ENCODE measurements at regions not wholly inside any gene's neighbourhood (a gene's known extent, or its start where the extent isn't known, plus 50 kb on each side); places are given as distances from the start of the nearest gene placed in this dataset.
"Not testable (repeated sequence)": the region's sequence is repeated elsewhere in the genome, so short reads cannot be mapped to it uniquely, and the experiment has no call there.

DNA sequence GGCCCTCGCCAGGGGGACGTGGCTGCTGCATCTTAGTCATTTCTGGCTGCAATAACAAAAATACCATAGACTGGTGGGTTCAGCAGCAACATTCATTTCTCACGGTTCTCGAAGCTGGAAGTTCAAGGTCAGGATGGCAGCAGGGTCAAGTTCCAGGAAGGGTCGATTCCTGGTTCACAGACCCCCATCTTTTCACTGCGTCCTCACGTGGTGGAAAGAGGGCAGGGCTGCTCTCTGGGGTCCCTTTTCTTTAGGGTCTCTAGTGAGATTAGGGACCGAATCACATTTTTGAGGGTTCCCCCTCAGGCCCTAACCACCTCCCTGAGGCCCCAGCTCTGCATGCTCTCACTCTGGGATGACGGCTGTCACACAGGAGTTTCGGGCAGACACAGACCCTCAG is 187.5 kb downstream of the TMEM121 start:
- not testable (repeated sequence) for DNase-seq

DNA sequence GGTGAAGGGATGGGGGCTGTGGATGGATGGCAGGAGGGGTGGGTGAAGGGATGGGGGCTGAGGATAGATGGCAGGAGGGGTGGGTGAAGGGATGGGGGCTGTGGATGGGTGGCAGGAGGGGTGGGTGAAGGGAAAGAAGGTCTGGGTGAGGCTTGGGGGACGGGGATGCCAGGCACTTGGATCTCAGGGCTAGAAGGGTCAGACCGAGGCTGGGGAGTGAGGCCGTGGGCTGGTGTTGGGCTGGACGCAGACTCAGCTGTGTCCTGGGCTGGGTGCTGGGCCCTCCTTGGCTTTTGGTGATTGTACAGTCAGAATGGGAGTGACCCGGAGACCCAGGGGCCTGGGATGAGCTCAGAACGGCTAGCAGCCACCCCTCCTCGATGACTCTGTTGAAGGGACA is 192.4 kb downstream of the TMEM121 start:
- not testable (repeated sequence) for DNase-seq

GRCh38 chr14:105720106-105720505 is 193.7 kb downstream of the TMEM121 start:
- DNase-seq: not testable (repeated sequence)

DNA sequence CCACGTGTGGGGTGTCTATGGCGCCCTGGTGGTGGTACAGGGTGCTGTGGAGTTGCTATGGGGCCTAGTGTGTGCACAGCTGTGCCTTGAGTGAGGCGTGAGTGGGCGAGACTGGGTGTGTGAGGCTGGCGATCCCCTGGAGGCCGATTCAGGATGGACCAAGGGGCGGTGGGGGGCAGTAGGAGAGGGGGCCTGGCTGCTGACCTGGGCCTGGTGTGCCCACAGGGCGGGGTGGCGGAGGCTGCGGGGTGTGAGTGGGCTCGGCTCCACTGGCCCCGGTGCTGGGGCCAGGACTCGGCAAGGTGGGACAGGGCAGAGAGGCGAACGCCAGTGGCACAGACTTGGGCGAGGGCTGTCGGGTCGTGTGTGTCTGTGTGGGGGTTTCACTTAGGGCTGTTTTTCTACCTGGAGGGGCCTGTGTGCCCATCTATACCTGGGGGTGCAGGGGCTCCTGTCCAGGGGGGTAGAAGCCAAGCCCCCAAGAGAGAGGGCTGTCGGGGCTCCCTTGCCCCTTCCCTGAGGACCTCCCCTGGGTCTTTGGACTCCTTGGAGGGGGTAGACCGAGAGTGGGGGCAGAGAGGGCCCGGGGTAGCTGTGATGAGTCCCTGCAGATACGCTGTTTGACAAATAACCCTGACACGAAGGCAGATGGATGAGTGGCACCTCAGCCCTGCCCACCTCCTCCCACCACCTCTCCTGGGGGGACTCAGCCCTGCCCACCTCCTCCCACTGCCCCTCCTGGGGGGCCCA is 194.6 kb downstream of the TMEM121 start:
- DNase-seq: not testable (repeated sequence)

- not testable (repeated sequence) for DNase-seq
Observed at GRCh38 chr14:105721602-105721970, 195.2 kb downstream of the TMEM121 start.

- DNase-seq: not testable (repeated sequence)
Observed at GRCh38 chr14:105721996-105722709, 195.8 kb downstream of the TMEM121 start.

GRCh38 chr14:105723271-105723670 is 196.9 kb downstream of the TMEM121 start:
- not testable (repeated sequence) for DNase-seq

GRCh38 chr14:105723776-105724175 is 197.4 kb downstream of the TMEM121 start:
- DNase-seq: not testable (repeated sequence)

DNA sequence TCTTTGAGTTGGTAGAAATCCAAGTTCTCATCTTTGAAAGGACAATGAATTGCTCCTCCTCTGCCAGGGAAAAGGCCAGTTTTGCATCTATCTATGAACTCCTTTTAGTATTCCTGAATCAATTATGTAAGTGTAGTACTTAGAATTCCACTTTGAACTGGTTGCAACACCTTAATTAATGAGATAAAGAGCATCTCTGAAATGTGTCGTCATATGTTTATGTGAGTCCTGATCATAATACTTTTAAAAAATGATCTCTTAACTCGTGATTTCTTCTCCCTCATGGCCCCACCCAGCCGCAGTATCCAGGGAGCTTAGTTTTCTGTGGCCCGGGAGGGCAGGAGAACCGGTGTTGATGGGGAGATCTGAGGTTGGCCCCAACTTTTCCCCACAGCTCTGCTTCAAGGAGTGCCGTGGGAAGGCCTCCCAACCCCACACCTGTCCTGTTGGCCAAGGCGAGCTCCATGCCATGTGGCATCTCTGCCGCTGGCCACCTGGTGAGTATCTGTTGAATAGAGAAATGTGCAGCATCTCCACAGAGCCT is 203.5 kb downstream of the TMEM121 start:
- not testable (repeated sequence) for DNase-seq

DNA sequence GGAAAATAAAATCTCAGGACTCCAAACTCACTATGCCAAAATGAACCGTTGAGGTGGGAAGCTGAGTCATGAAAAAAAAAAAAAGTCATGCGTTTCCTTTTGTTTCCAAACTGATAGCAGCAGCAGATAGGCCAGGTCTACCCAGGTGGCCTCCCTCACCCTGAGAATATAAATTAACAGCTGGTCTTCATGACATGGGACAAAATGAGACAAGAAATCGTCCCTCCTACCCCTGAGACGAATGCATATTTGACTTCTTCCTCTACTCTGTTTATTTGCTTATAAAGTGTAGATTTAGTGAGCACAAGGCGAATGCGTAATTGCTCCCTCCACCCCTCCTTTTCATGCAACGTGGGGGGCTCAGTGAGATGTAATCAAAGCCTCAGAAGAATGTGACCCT is 204.3 kb downstream of the TMEM121 start:
- not testable (repeated sequence) for DNase-seq

DNA sequence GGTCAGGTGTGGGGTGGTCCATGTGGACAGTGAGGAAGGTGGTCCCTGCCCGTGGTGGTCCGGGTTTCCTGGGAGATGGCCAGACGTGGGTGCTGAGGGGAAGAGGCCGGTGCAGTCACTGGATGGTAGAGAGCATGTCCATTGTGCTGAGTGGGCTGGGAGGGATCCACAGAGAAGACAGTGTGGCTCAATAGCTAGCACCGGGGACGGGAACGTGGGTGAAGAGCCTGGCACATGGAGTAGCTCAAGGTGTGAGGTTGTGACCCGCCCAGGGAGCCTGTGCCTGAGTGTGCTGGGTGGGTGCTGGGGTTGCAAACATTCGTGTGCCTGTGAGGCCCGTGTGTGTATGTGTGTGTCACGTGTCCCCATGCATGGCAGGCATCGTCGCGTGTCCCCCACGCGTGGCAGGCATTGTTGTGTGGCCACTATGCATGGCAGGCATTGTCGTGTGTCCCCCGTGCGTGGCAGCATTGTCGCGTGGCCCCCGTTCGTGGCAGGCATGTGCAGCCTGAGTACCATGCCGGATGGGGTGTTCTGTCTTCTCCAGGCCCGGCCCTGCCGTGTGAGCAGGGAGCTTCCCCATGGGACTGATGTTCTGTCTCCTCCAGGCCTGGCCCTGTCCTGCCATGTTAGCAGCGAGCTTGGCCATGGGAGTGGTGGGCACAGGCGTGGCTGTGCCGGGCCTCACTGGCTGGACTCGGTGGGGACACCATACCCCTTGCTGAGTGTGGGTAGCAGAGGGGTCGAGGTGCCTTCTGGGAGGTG is 205.0 kb downstream of the TMEM121 start:
- DNase-seq: not testable (repeated sequence)

DNA sequence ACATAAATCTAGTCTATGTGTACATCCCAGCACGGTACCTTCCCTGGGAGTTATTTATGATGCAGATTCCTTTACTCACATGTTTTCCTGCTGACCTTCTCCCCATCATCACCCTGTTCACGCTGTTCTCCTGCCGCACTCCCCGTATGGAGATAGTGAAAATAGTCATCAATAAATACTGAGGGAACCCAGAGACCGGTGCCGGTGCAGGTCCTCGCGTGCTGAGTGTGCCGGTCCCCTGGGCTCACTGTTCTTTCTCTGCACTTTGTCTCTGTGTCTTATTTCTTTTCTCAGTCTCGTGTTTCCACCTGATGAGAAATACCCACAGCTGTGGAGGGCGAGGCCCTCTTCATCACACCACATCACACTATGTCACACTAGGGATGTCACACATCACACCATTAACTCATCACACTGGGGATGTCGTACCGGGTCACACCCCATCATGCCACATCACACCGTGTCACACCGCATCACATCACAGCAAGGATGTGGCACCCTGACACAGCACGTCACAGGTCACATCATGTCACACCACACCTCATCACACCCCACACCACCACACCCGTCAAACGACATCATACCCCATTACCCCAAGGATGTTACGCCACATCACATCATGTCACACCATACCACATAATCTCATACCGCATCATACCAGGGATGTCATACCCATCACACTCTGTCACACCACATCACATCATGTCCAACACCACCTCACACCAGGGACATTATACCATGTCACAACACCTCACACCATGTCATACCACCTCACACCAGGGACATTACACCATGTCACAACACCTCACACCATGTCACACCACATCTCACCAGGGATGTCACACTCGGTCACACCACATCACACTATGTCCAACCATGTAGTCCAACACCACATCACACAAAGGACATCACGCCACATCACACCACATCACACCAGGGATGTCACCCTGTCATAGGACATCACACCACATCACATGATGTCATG is 207.0 kb downstream of the TMEM121 start:
- DNase-seq: no peak

DNA sequence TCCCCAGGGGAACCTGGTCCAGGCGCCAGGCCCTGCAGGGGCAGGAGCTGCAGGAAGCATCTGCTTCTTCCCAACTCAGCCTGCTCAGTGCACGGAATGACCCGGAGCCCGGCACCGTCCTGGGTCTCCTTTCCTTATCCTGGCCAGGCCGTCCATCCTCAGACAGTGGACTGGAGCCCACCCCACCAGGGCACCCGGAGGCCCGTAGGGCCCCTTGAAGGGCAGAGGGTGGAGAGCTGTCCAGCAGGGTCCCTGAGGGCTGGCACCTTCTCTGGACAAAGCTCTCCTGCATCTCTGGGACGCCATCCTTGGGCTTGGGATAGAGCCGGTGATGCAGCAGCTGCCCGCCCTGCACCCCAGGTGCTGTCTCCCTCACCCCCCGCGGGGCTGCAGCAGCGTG is 207.9 kb downstream of the TMEM121 start:
- DNase-seq: not testable (repeated sequence)

GRCh38 chr14:105736331-105736730 is 209.9 kb downstream of the TMEM121 start:
- DNase-seq: not testable (repeated sequence)

GRCh38 chr14:105737504-105738246 is 211.3 kb downstream of the TMEM121 start:
- no peak for DNase-seq

DNA sequence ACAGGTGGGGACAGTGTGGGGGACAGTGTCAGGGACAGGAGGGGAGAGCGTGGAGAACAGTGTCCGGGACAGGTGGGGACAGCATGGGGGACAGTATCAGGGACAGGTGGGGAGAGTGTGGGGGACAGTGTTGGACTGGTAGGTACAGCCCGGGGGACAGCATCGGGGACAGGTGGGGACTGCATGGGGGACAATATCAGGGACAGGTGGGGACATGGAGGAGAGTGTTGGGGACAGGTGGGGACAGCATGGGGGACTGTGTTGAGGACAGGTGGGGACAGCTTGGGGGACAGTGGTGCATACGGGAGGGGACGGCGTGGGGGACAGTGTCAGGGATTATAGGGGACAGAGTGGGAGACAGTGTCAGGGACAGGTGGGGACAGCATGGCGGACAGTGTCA is 212.3 kb downstream of the TMEM121 start:
- no peak for DNase-seq

DNA sequence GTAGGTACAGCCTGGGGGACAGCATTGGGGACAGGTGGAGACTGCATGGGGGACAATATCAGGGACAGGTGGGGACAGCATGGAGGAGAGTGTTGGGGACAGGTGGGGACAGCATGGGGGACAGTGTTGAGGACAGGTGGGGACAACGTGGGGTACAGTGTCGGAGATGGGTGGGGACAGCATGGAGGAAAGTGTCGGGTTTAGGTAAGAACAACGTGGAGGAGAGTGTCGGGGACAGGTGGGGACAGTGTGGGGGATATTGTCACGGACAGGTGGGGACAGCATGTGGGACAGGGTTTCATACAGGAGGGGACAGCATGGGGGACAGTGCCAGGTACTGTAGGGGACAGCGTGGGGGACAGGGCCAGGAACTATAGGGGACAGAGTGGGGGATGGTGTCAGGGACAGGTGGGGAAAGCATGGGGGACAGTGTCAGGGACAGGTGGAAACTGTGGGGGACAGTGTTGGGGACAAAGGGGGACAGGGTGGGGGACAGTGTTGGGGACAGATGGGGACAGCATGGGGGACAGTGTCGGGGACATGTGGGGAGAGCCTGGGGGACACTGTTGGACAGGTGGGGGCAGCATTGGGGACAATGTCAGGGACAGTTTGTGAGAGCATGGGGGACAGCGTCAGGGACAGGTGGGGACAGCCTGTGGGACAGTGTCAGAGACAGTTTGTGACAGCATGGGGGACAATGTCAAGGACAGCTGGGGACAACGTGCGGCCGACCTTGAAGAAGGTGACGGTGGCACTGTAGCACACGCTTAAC is 213.1 kb downstream of the TMEM121 start:
- DNase-seq: no peak

DNA sequence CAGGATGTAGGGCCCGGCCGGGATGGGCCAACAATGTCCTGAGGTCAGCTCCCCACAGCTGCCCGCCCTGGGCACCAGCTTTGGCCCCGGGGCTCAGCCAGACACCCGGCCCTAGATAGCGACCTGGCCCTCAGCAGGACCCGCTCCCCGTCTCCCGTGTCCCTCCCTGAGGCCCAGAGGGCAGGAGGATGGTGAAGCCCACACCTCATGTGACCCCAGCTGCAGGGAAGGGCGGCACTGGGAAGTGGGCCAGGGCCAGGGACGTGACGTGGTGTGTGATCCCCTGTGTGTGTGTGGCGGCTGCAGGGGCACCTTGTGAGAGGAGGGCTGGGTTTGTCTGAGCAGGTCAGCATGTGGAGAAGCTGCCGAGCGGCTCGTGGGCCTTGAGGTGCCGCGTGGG is 213.9 kb downstream of the TMEM121 start:
- DNase-seq: not testable (repeated sequence)

- DNase-seq: not testable (repeated sequence)
Observed at GRCh38 chr14:105740961-105741360, 214.6 kb downstream of the TMEM121 start.

Data from NCI-H1436 treated with DMSO at 0.1 percent for 48 hours (cell line).